Spleen (tissue), 11 donors: ENCODE measurements at regions not wholly inside any gene's neighbourhood (a gene's known extent, or its start where the extent isn't known, plus 50 kb on each side); places are given as distances from the start of the nearest gene placed in this dataset.
A peak's percentile ranks its signal among the peaks of the same experiment; 100 is the strongest.

Experiments
- DNase-seq: peaks from one replicate; pipeline ENCODE4 v3.0.0-alpha.2; 2020
- H3K27ac ChIP-seq, 8 donors: fragments of 200-600 bp; sonication (generic) in 7 of 8; 1 replicate in 4 of 8; 2 replicates in 4 of 8; pipeline versions ENCODE4 v1.5.0 to v1.8.0; 2016 to 2021; ENCODE audit warnings: inconsistent platforms in 4 of 8, mild to moderate bottlenecking in 4 of 8, moderate library complexity in 1 of 8
- H3K27me3 ChIP-seq, 7 donors: fragments of 200-600 bp; sonication (generic) in 6 of 7; replicated peaks in 1 of 7; 1 replicate in 4 of 7; 2 replicates in 3 of 7; pipeline versions ENCODE4 v1.5.0 to v1.8.0; 2016 to 2021; ENCODE audit warnings: inconsistent platforms in 3 of 7, mild to moderate bottlenecking in 1 of 7
- H3K36me3 ChIP-seq, 6 donors: fragments of 200-600 bp; sonication (generic) in 5 of 6; 1 replicate in 4 of 6; 2 replicates in 2 of 6; pipeline versions ENCODE4 v1.5.0 to v1.8.0; 2016 to 2021; ENCODE audit warnings: inconsistent platforms in 2 of 6
- H3K4me1 ChIP-seq, 6 donors: fragments of 200-600 bp; sonication (generic) in 5 of 6; 1 replicate in 3 of 6; 2 replicates in 3 of 6; pipeline versions ENCODE4 v1.5.0 to v1.8.0; 2016 to 2021; ENCODE audit warnings: inconsistent platforms in 3 of 6
- H3K4me3 ChIP-seq, 8 donors: fragments of 200-600 bp; sonication (generic) in 7 of 8; 1 replicate in 4 of 8; 2 replicates in 4 of 8; pipeline versions ENCODE4 v1.5.0 to v1.8.0; 2016 to 2021; ENCODE audit warnings: inconsistent platforms in 4 of 8, mild to moderate bottlenecking in 4 of 8, moderate library complexity in 2 of 8
- H3K9me3 ChIP-seq, 8 donors: fragments of 200-600 bp; sonication (generic) in 7 of 8; 1 replicate in 4 of 8; 2 replicates in 4 of 8; pipeline versions ENCODE4 v1.5.0 to v1.8.0; 2016 to 2021; ENCODE audit warnings: inconsistent platforms in 4 of 8
- POLR2A ChIP-seq, 3 donors: fragments of 450-650 bp; IDR thresholded peaks; one replicate each; pipeline ENCODE4 v1.5.1; 2017; ENCODE audit warnings: antibody characterized with exemption in 3 of 3, mild to moderate bottlenecking in 1 of 3
- POLR2AphosphoS5 ChIP-seq, 3 donors: sonication (generic); formaldehyde crosslinking; IDR thresholded peaks; one replicate each; pipeline ENCODE4 v1.5.1; 2017; ENCODE audit warnings: antibody characterized with exemption in 3 of 3
- WGBS, 5 donors: extraction: QIAGEN DNeasy Blood & Tissue Kit in 3 of 5; methylation state at CpG; one replicate each; pipeline versions ENCODE4 v1.1.5 to v1.1.7; 2013 to 2018; 5-methylcytosine and 5-hydroxymethylcytosine counted together
- intact Hi-C: fragments of 100-400 bp; cut with DNase I; formaldehyde crosslinking; loops from one replicate; pipeline ENCODE4 v1.15.0; 2023; ENCODE audit warnings: low total_unique reads
- TF ChIP-seq, protein P1 (sequence below), 11 experiments: fragments of 200-600 bp in 7 of 11; fragments of 450-650 bp in 4 of 11; sonication (generic) in 4 of 11; IDR thresholded peaks in 8 of 11; conservative IDR thresholded peaks in 3 of 11; 1 replicate in 7 of 11; 2 replicates in 4 of 11; pipeline versions ENCODE4 v1.4.0 to v1.8.0; 2016 to 2021; ENCODE audit warnings: antibody characterized with exemption in 11 of 11, inconsistent platforms in 4 of 11, mild to moderate bottlenecking in 1 of 11
- donor health status: healthy with polysubstance abuse.
- donor health status: DM: no; HTN: no; CAD: no; lungs with moderate emphysema.
- donor health status: DM: no; HTN: no; CAD: no.
- donor health status: Bipolar disorder and iron deficiency.
- donor health status: healthy.
- donor health status: DM: no; HTN: no; CAD: no.
- donor health status: DM: yes; HTN: yes; CAD: no.

DNA sequence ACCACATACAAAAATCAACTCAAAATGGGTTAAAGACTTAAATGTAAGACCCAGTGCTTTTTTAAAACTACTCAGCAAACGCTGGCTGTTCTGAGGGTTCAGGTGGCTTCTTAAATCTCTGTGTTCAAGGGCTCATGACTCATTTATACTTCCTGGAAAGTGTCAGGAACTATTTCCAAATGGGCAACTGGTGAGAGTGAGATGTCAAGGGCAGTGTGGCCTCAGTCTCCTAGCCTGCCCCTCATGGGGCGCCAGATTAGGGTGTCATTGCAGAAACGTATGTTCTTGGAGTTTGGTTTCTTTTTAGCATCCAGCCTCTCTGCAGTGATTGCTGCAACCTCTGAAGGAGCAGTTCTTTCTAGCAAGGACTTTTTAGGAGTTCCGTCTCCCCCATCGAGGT lies 485.4 kb downstream of the TNS1 start:
- TF ChIP-seq, protein P1, sequence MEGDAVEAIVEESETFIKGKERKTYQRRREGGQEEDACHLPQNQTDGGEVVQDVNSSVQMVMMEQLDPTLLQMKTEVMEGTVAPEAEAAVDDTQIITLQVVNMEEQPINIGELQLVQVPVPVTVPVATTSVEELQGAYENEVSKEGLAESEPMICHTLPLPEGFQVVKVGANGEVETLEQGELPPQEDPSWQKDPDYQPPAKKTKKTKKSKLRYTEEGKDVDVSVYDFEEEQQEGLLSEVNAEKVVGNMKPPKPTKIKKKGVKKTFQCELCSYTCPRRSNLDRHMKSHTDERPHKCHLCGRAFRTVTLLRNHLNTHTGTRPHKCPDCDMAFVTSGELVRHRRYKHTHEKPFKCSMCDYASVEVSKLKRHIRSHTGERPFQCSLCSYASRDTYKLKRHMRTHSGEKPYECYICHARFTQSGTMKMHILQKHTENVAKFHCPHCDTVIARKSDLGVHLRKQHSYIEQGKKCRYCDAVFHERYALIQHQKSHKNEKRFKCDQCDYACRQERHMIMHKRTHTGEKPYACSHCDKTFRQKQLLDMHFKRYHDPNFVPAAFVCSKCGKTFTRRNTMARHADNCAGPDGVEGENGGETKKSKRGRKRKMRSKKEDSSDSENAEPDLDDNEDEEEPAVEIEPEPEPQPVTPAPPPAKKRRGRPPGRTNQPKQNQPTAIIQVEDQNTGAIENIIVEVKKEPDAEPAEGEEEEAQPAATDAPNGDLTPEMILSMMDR (IDR thresholded peaks at IDR 0.05 in 8 of 11, conservative IDR thresholded peaks at IDR 0.05 in 3 of 11): no peak
- TF ChIP-seq POLR2A (IDR thresholded peaks at IDR 0.05) (no peak), POLR2AphosphoS5 (IDR thresholded peaks at IDR 0.05) (no peak)
- Histone ChIP-seq H3K9me3 (no peaks in the 10 kb centered on the region), H3K4me3 (no peak overlapping the region), H3K27ac (peak overlapping the region in 1 of 8 donors; percentile 22), H3K36me3 (no peaks in the 10 kb centered on the region), H3K4me1 (peaks cover 0 to 11% (median 4%) of the 10 kb centered on the region in 6 donors), H3K27me3 (no peaks in the 10 kb centered on the region)
- no peak for DNase-seq
- intact Hi-C loops: loop anchor here (5.0 kb wide), 1 partner anchor 835 kb away; no protein-coding TSS in a partner anchor
- WGBS, 5 donors: 63 to 86% (median 71%) methylated on average over 5 of the region's 5 CpGs

DNA sequence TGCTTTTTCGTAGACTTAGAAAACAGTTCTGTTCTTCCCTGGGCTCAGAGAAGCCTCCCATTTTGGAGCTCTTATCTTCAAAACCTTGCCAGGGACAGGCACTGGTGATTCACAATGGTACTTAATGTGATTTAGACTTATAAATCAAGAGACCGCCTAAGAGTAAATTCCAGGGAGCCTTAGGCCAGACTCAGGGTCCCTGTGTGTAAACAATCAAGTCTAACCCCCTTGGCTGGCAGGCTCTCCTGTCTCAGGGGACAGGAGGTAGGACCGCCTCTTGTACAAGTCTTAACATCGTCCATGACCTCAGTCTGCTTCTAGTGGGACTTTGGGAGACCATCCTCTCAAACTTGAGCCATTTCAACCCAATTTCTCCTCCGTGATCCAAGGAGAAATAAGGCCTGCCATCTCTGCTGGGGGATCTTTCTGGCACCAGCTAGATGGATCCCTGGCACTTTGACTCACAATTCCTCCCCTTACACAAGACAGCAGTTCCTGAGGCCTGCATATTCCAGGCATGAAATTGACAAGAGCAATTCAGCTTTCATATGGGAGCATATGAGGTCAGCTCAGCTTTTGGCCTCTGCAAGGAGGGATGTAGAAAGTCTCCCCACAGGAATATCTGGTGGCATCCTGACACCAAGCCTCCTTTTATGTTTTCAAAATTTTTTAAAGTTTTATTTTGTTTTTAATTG lies 487.0 kb downstream of the TNS1 start:
- no peak for DNase-seq
- H3K9me3 ChIP-seq: no peaks in the 10 kb centered on the region
- peaks cover 0 to 4% (median 0%) of the 10 kb centered on the region in 7 donors for H3K27me3 ChIP-seq
- intact Hi-C loops: loop anchor here (5.0 kb wide), 1 partner anchor 833 kb away; no protein-coding TSS in a partner anchor
- no peaks in the 10 kb centered on the region for H3K36me3 ChIP-seq
- peaks cover 0 to 25% (median 10%) of the 10 kb centered on the region in 6 donors for H3K4me1 ChIP-seq
- H3K27ac ChIP-seq: no peak overlapping the region
- WGBS, 5 donors: 84 to 93% (median 86%) methylated on average over 5 of the region's 5 CpGs
- TF ChIP-seq POLR2A (IDR thresholded peaks at IDR 0.05): no peak
- TF ChIP-seq POLR2AphosphoS5 (IDR thresholded peaks at IDR 0.05): no peak
- TF ChIP-seq, protein P1 (IDR thresholded peaks at IDR 0.05 in 8 of 11, conservative IDR thresholded peaks at IDR 0.05 in 3 of 11): no peak
- H3K4me3 ChIP-seq: no peak overlapping the region

DNA sequence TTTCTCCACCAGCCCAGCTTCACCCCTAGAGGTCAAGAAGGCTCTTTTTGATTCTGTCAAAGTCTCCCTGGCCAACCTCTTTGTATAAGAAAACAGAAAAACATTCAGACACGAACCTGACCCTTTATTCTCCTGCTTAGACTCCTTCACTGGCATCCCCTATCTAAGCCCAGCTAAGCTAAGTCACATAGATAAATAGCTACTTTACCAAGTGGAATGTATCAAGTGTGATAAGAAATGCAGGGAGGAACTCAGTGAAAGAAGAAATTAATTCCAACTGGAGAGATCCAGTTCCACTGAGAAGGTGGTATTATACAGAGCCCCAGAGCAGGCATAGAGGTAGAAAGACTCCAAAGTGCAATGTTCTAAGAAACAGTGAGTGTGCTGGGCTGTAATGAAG lies 489.5 kb downstream of the TNS1 start:
- Histone ChIP-seq H3K4me1 (peaks cover 0 to 31% (median 11%) of the 10 kb centered on the region in 6 donors), H3K9me3 (no peaks in the 10 kb centered on the region), H3K27ac (peak overlapping the region in 3 of 8 donors; percentile 13 to 35 (median 15)), H3K27me3 (peaks cover 0 to 4% (median 0%) of the 10 kb centered on the region in 7 donors), H3K36me3 (no peaks in the 10 kb centered on the region), H3K4me3 (no peak overlapping the region)
- no peak for TF ChIP-seq POLR2AphosphoS5 (IDR thresholded peaks at IDR 0.05)
- TF ChIP-seq POLR2A (IDR thresholded peaks at IDR 0.05): no peak
- TF ChIP-seq, protein P1 (IDR thresholded peaks at IDR 0.05 in 8 of 11, conservative IDR thresholded peaks at IDR 0.05 in 3 of 11): no peak
- intact Hi-C loops: loop anchor here (5.0 kb wide), 1 partner anchor 816 kb away; the partner anchor contains the start of gene IGFBP5
- DNase-seq: no peak
- WGBS, 5 donors: 50 to 72% (median 54%) methylated on average over 1 of the region's 1 CpG

DNA sequence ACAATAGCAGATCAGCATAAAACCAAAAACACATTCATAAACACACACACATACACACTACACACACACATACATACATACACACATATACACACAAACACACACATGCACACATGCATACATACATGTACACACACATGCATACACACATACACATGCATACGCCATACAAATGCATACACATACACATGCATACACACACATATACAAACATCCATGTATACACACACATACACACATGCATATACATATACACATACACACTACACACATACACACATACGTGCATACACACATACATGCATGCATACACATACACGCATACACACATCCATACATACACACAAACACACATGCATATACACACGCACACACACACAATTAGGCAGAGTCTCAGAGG lies 490.1 kb downstream of the TNS1 start:
- DNase-seq: no peak
- TF ChIP-seq, protein P1 (IDR thresholded peaks at IDR 0.05 in 8 of 11, conservative IDR thresholded peaks at IDR 0.05 in 3 of 11): no peak
- TF ChIP-seq POLR2A (IDR thresholded peaks at IDR 0.05) (no peak), POLR2AphosphoS5 (IDR thresholded peaks at IDR 0.05) (no peak)
- Histone ChIP-seq H3K27ac (peak overlapping the region in 2 of 8 donors; percentile 13 to 15), H3K4me1 (peaks cover 0 to 31% (median 11%) of the 10 kb centered on the region in 6 donors), H3K4me3 (no peak overlapping the region), H3K36me3 (no peaks in the 10 kb centered on the region), H3K27me3 (peaks cover 0 to 4% (median 0%) of the 10 kb centered on the region in 7 donors), H3K9me3 (no peaks in the 10 kb centered on the region)
- 67 to 91% (median 85%) methylated on average over 4 of the region's 4 CpGs for WGBS, 5 donors
- intact Hi-C loops: loop anchor here (5.0 kb wide), 1 partner anchor 815 kb away; the partner anchor contains the start of gene IGFBP5
